Erythroblast (primary cell): ENCODE measurements at regions not wholly inside any gene's neighbourhood (a gene's known extent, or its start where the extent isn't known, plus 50 kb on each side); places are given as distances from the start of the nearest gene placed in this dataset.

Experiments
- DNase-seq, 2 experiments: peaks; one replicate each; lab custom pipeline; 2025; lab: John Stamatoyannopoulos, UW
- GATA1 ChIP-seq: IDR thresholded peaks from 2 replicates; pipeline ENCODE4 v1.6.1; 2011; ENCODE audit warnings: low read depth, mild to moderate bottlenecking, control low read depth, low read length, moderate library complexity
- POLR2A ChIP-seq: IDR thresholded peaks from 2 replicates; pipeline ENCODE4 v1.6.1; 2011; ENCODE audit warnings: mild to moderate bottlenecking, low read length

DNA sequence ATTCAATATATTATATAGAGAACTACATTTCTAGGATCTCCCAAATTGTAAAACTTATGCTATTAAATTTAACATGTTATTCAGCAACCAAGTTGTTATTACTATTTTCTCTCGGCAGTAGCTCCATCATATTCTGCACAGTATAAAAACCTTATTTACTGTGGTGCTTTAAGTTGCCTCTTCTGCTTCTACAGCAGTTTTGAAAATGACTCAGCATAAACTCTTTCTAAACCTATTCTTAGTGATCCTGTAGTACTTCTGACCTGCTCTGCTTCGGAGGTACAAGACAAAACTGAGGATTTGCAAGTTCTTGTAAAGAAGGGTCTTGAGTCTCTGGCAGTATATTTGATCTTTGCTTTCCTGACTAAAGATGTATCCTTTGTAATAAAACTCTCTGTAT is 567.2 kb downstream of the TMX3 start:
- TF ChIP-seq GATA1, result no peak
- TF ChIP-seq POLR2A, result no peak
- no peak for DNase-seq

DNA sequence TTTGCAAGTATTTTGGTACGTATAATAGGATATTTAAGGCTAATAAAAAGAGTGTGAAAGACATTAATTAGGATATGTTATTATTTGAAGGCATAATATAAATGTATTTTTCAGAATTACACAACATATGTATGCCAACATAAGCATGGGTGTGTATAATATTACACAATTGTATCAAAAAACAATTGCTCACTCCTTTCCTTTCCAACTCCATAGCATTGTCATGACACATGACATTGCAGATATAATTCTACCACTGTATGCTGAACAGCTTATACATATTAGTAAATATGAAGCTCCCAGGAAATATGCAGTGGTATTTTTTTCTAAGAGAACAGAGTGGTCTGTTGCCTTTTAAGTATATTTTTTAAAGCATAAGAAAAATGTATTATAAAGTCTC is 593.1 kb downstream of the TMX3 start:
- TF ChIP-seq POLR2A (no peak), GATA1 (no peak)
- no peak for DNase-seq

- DNase-seq, result no peak
- TF ChIP-seq POLR2A (no peak), GATA1 (no peak)
Measured at GRCh38 chr18:68121308-68121707, 593.6 kb downstream of the TMX3 start.

DNA sequence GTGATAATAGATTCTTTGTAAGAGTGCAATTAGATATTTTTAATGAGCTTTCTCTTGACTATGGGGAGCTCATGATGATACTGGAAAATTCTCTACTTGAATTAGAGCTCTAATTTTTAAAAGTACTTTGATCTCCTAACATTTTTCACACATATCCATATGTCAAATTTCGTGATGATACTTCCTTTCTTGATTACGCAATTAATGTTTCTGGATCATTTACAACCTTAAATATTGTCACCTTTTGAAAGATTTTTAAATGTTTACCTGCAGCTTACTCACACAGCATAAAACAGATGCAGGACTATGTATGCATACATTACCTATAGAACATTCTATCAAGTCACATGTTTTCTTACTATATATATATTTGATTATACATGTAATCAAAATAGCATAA is 598.5 kb upstream of the DSEL start:
- no peak for DNase-seq
- TF ChIP-seq GATA1 (no peak), POLR2A (no peak)

GRCh38 chr18:68104036-68104435 is 587.5 kb upstream of the DSEL start:
- TF ChIP-seq POLR2A (no peak), GATA1 (no peak)
- no peak for DNase-seq

DNA sequence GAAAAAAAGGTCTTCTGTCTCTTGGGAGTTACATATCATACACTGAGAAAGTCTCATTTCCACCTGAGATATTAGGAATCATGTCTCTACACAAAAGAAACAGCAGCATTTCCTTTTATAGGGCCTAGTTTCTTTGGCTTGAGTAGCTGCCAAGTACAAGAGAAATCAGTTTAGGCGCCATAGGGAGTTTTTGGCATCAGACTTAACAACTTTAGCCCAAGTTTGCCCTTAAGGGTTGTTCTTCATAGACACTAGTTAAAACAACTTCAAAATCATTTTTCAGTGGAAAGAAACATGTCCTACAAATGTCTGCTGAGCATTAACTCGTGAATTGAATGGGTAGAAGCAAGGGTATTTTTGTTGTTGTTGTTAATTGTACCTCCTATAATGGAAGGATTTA is 587.0 kb upstream of the DSEL start:
- no peak for DNase-seq
- TF ChIP-seq POLR2A (no peak), GATA1 (no peak)

DNA sequence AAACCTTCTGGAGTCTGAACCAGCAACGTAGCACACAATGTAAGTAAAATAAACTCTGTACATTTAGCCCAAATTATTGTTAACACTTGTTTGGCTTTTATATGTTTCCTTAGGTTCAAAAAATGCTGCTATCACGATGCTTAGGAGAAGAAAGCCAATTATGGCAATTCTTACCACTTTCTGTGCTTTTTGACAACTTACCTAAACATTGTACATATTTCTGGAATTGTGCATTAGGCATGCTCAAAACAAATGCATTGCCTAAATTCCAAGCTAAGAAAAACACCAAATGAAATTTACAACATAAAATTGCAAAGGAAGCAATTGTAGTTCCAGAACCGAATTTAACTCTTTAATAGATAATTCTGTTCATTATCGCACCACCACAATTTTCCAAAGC is 585.6 kb upstream of the DSEL start:
- TF ChIP-seq GATA1 (no peak), POLR2A (no peak)
- DNase-seq, result no peak

- DNase-seq, result no peak
- no peak for TF ChIP-seq POLR2A
- TF ChIP-seq GATA1, result no peak
Measured at GRCh38 chr18:68098655-68099054, 582.1 kb upstream of the DSEL start.

DNA sequence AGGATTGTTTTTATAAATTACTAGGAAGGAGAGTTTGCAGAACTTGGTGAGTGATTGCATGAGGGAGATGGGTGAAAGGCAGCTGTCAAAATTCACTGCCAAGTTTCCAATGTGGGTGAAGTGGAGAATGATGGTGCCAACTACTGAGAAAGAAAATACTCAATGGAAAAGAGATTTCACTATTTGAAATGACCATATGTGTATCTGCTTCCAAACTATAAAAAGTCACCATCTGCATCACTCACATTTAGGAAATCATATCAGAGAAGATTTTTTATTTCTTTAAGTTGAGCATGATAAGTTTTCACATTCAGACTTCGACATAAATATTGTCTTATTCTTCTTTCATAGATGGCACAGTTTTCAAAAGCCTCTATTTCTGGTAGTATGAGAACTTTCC is 570.0 kb upstream of the DSEL start:
- no peak for DNase-seq
- TF ChIP-seq GATA1 (no peak), POLR2A (no peak)

GRCh38 chr18:68085251-68085650 is 568.7 kb upstream of the DSEL start:
- TF ChIP-seq GATA1 (no peak), POLR2A (no peak)
- DNase-seq, result no peak

DNA sequence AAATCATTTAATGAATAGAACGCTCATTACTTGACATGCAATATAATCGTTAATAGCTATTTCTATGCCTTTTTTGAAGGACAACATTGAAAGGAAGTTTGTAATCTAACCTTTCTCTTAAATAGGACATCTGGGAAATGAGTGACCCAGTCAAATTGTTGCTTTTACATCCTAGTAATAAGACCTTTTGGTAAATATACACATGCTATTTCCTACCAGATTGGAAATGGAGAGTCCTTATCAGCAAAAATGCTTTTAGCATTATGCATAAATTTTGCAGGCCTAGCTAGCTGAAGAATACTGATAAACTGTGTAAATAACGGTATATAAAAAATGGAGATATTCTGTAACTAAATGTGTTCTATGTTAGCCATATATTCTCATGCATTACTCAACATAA is 567.3 kb upstream of the DSEL start:
- no peak for TF ChIP-seq GATA1
- no peak for TF ChIP-seq POLR2A
- no peak for DNase-seq

DNA sequence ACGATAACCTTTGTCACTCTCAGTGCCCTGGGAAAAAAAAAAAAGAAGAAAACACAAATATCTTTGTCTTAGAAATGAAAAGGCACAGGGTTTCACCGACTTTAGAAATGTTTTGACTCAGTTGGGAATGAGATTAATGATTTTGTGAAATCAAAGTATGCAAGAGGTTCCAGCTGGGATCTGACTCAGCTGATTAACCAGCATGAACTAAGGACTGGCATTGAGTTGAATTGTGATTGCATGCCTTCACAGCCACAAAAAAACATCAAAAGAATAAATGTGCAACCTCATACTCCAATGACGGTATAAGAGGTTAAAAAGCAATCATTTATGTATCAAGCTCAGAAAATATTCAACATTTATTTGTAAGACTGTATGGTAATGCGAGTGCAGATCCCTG is 566.6 kb upstream of the DSEL start:
- no peak for DNase-seq
- no peak for TF ChIP-seq GATA1

GRCh38 chr18:68072744-68073143 is 556.2 kb upstream of the DSEL start:
- DNase-seq, result no peak
- no peak for TF ChIP-seq GATA1
- TF ChIP-seq POLR2A, result no peak

- DNase-seq, result no peak
- TF ChIP-seq POLR2A (no peak), GATA1 (no peak)
Measured at GRCh38 chr18:68060871-68061270, 544.4 kb upstream of the DSEL start.

GRCh38 chr18:68056936-68057335 is 540.4 kb upstream of the DSEL start:
- no peak for DNase-seq
- TF ChIP-seq POLR2A (no peak), GATA1 (no peak)

- TF ChIP-seq POLR2A, result no peak
- no peak for TF ChIP-seq GATA1
Measured at GRCh38 chr18:68054669-68055068, 538.1 kb upstream of the DSEL start.

GRCh38 chr18:68053290-68053689 is 536.8 kb upstream of the DSEL start:
- no peak for DNase-seq
- TF ChIP-seq GATA1 (no peak), POLR2A (no peak)

More at GRCh38 chr18:68054669-68055068, 538.1 kb upstream of the DSEL start:
- DNase-seq, result no peak
